Fibroblast of skin of left biceps (primary cell): ENCODE measurements at regions not wholly inside any gene's neighbourhood (a gene's known extent, or its start where the extent isn't known, plus 50 kb on each side); places are given as distances from the start of the nearest gene placed in this dataset.
"Not testable (repeated sequence)": the region's sequence is repeated elsewhere in the genome, so short reads cannot be mapped to it uniquely, and the experiment has no call there.

Experiments
- DNase-seq, 2 experiments: peaks; one replicate each; pipeline ENCODE4 v3.0.0-alpha.2; 2013; ENCODE audit warnings: low read depth in 2 of 2

DNA sequence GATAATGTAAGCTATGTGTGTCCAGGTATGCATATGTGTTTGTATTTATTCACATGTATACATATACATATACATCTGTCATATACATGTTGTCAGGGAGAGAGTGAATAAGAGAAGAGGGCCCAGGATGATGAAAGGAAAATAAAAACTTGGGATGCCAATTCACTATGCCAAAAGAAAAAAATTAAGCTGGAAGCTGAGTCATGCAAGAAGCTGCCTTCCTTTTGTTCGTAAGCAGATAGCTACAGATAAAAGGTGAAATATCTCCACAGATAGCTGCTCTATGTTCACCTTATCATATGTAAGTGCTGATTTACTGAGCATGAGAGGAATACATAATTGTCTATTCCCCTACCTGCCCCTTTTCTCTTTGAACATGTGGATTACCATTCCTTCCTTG lies 579.9 kb downstream of the EPM2A start:
- no peak for DNase-seq

DNA sequence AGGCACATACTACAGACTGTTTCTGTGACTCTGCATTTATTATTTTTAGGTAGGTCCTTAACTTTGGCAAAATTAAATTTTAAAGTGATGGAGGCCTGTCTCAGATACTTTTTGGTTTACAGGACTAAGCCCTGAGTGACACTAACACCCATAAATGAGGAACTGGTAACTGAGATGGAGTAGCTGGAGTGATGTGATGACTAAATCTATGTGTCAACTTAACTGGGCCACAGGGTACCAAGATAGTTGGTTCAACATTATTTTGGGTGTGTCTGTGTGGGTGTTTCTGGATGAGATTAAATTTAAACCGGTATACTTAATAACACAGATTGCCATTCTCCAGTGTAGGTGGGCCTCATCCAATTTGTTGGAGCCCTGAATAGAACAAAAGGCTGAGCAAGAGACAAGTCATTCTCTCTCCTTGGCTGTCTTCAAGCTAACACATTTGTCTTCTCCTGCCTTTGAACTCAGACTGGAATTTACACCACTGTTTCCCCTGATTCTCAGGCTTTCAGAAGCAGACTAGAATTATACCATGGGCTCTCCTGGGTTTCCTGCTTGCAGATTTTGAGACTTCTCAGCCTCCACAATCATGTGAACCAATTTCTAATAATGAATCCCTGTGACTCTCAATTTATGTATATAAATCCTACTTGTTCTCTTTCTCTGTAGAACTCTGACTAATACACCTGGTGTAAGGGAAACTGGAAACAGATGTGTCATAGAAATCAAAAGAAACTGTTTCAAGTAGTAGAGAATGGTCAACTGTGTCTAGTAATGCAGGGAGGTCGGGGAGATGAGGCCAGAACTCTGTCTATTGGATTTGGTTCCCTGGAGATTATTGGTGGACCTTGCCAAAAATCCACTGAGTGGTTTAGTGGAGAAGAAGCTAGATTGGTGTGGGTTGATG lies 579.2 kb downstream of the EPM2A start:
- DNase-seq, result no peak

DNA sequence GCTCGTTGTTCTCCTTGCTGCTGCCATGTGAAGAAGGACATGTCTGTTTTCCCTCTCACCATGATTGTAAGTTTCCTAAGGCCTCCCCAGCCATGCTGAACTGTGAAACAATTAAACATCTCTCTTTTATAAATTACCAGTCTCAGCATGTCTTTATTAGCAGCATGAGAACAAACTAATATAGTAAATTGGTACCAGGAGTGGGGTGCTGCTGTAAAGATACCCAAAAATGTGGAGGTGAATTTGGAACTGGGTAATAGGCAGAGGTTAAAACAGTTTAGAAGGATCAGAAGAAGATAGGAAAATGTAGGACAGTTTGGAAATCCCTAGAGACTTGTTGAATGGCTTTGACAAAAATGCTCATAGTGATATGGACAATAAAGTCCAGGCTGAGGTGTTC lies 576.7 kb downstream of the EPM2A start:
- DNase-seq, result not testable (repeated sequence)

DNA sequence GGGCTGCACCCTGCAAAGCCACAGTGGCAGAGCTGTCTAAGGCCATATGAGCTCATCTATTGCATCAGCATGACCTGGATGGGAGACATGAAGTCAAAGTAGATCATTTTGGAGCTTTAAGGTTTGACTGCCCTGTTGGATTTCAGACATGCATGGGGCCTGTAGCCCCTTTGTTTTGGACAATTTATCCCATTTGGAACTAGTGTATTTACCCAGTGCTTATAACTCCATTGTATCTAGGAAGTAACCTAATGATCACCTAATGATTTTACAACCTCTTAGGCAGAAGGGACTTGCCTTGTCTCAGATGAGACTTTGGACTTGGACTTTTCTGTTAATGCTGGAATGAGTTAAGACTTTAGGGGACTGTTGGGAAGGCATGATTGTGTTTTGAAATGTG lies 575.4 kb downstream of the EPM2A start:
- no peak for DNase-seq

DNA sequence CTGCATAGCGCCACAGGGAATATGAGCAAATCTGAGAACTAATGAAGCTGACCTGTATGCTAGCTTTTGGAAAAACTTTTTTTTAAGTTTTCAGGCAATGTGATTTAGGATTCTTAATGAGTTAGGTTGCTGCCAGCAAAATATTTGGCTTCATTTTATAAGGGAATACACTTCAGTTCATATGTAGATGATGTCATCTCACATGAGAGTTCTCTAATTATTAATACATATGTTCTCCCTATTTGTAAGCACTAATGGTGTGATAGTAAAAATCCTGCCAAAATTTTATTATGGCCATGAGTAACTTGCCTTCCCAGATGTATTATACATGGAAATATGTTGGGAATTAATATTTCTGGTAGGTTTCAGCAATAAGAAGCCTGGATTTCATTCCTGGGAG lies 573.8 kb downstream of the EPM2A start:
- no peak for DNase-seq

DNA sequence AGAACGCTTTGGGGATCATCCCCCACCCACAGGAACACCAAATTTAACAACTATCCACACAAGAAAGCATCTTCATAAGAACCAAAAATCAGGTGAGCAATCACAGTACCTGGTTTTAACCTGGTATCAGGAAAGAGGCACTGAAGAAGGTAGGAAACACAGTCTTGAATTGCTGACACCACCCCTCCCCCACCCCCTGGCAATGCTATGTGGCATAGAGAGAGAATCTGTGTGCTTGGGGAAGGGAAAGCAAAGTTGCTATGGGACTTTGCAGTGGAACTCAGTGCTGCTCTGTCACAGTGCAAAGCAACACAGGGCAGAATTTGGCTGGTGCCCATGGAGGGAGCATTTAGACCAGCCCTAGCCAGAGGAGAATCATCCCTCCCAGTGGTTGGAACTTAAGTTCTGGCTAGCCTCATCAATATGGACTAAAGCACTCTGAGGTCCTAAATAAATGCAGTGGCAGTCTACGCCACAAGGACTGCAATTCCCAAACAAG lies 565.5 kb downstream of the EPM2A start:
- no peak for DNase-seq

DNA sequence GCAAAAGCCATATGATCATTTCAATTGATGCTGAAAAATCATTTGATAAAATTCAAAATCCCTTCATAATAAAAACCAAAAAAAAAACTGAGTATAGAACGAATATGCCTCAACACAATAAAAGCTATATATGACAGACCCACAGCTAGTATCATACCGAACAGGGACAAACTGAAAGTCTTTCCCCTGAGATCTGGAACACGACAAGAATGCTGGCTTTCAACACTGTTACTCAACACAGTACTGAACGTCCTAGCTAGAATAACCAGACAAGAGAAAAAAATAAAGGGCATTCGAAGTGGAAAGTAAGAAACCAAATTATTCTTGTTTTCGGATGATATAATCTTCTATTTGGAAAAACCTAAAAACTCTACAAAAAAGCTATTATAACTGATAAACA lies 559.9 kb downstream of the EPM2A start:
- DNase-seq, result no peak

DNA sequence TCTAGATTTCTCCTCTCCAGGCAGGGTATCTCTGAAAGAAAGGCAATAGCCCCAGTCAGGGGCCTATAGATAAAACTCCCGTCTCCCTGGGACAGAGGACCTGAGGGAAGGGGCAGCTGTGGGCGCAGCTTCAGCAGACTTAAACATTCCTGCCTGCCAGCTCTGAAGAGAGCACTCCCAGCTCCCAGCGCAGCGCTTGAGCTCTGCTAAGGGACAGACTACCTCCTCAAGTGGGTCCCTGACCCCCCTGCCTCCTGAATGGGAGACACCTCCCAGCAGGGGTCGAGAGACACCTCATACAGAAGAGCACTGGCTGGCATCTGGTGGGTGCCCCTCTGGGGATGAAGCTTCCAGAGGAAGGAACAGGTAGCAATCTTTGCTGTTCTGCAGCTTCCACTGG lies 556.9 kb downstream of the EPM2A start:
- DNase-seq, result no peak

DNA sequence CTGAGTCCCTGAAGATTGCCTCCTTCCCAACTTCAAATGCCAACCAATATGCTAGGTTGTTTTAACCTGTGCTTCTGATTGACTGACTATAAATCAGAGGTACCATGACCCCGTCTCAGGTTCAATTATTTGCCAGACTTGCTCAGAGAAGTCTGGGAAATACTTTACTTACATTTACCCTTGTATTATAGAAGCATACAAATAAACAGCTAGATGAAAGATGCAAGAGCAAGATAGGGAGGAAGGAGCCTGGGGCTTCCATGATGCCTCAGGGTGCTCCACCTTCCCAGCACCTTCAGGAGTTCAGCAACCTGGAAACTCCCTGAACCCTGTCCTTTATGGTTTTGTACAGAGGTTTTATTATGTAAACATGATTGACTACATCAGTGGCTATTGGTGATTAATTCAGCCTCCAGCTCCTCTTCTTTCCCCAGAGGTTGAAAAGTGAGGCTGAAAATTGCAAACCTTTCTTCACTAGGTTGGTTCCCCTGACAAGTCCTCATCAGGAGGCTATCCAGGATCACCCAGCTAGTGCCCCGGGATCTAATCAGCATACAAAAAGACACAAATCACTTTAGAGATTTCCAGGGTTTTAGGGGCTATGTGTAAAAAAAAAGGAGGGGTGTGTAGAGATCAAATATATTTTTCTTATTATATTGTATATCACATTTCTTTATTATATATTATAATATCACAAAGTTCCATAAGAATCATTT lies 547.7 kb downstream of the EPM2A start:
- DNase-seq, result no peak

DNA sequence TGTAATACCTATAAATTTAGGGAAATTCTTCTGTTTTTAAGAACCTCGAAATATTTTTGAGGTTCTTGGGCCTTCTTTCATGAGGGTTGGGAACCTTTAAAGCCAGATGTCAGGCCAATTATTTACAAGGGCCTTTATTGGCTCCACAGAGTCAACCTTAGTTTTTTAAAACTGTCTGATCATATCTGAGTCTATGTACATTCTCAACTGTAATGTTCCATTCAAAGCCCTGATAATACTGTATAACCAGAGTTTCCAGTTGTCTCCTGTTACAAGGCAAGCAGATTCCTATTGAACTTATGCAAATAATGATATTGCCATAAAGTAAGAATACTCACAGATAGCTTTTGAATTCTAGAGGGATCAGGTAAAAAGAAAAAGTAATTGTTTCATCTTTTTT lies 545.5 kb downstream of the EPM2A start:
- no peak for DNase-seq

DNA sequence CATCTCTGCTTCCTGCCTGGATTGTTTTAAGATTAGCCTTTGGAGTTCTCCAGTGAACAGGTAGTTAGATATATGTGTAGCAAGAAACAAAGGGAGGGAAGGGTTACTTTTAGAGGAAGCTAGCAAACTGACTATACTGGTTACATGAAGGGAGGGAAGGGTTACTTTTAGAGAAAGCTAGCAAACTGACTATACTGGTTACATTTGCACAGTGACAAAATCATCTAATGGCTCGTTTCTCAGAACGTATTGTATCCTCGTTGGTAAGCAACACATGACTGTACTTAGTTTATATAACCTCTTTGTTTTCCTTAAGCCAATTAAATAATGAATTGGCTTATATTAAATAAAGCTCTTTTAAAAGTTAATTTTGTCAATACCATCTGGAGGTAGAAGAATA lies 540.9 kb downstream of the EPM2A start:
- DNase-seq, result no peak

DNA sequence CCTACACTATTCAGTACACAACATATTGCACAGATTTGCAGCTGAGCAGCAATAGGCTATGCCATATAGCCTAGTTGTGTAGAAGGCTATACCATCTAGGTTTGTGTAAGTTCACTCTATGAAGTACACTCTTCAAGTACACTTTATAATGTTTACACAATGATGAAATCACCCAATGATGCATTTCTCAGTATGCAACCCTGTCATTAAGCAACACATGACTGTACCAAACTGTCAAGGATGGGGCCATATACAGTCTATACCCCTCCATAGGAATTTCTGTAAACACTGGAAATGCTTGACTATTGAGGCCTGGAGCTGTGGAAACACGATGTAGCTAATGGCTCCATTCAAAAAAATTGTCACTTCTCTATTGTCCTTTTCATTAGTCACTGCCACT lies 535.4 kb downstream of the EPM2A start:
- no peak for DNase-seq

DNA sequence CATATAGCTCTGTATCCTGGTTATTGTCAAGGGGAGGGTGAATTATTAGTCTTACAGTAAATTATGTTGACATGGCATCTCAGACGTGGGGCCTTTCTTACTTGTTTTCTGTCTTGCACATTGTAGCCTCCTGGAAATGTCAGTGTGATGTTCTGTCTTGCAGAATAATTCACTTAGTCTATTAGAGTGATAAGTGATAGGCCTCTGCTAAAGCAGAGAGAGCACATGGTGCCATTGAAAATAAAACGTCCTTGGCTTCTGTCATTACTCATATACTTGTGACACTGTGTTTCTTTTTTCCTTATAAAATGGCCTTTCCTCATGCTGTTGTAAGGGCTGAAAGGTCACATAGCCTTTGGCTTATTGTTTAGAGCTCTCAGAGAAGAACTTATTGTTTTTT lies 531.0 kb downstream of the EPM2A start:
- DNase-seq, result no peak

DNA sequence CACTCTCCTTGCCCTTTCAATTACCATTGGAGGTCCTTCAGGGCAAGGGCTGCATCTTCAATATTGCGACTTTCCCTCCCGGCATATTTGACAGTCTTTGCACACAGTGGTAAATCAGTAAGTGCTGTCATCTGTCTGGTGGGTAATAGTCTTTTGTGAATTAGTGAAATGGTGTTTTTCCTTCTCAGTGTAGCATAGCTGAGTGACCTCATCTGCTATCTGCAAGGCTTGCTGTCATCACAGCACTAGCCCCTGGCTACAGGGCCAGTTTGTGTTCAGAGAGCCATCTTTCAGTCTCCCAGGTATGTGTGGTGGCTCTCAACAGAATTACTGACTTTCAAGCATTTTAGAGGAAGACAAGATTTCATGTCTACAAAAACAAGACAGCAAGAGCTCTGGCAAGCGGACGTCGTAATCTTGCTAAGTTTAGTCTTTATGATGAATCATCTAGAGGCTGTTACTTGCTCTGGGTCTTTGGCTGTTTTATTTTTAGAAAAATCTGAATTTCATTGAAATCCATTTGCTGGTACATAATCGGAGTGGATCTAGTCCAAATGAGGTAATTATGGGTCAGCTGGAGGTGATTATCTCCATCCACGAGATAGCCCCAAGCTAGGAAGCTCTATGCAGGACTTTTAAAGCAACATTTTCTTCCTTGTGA lies 528.9 kb downstream of the EPM2A start:
- DNase-seq, result peak; percentile 33 to 42

DNA sequence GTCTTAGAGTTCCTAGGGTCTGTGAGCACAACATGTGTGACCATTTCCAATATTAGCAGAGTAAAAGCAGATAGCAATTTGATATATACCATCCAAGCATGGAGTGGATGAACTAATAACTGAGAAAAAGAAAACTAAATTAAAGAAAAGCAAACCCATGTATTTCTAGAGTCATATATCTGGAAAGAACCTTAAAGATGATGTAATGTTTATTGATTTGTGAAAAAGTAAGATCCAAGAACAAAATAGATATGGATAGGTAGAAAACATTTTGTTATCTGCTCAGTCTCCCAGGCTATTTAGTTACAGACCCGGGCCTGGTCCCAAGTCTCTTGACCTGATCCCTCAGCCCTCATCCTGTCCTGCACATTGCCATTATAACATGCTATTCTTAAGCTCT lies 526.8 kb downstream of the EPM2A start:
- no peak for DNase-seq

DNA sequence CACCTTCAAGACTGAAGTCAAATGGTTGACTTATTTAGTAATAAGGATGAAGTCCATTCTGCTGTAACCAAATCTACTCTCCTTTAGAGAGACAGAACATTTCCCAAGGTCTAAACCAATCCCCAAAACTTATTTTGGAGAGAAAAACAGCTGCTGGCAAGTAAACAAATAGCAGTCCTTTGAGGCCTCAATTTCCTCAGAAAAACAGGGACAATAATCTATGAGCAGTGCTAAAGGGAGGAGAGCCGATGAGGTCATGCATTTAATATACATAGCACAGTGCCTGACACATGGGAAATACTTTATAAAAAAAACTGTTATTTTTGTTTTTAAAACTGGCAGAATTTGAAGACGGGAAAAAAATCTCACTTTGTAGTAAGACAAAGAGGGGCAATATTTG lies 526.0 kb downstream of the EPM2A start:
- no peak for DNase-seq

DNA sequence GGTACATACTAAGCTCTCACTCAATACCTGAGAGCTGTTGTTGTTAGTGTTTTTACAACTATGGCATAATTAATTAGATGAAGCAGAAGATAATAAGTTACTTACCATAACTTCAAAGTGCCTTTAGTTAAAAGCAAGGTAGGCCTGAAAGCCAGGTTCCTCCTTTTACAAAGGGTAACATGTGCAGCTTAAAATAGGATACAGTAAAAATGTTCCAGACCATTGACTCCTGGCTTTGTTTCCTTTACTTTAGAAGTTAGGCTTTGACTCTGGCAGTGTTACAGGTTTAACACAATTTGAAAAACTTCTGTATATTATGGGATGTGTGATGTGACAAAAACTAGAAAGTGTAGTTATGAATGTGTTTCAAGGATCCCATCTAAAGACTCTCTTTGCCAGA lies 522.5 kb downstream of the EPM2A start:
- DNase-seq, result no peak

DNA sequence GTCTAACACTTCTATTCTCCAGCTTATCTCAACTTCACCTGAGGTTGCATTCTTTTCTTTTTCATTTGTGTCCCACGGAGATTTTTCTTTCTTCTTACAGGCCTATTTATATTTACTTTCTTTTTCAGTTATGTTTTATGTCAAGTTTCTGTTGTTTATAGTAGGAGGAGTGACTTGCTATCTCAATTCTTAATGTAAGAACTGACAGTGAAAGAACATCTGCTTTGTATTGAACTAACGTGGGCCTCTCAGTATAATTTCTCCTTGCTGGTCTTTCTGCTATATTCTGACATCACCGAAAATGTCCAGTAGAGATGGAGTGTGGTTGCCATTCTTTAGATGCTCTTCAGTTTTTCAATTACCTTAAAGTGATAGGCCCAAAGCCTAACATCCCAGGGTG lies 521.7 kb downstream of the EPM2A start:
- DNase-seq, result no peak

DNA sequence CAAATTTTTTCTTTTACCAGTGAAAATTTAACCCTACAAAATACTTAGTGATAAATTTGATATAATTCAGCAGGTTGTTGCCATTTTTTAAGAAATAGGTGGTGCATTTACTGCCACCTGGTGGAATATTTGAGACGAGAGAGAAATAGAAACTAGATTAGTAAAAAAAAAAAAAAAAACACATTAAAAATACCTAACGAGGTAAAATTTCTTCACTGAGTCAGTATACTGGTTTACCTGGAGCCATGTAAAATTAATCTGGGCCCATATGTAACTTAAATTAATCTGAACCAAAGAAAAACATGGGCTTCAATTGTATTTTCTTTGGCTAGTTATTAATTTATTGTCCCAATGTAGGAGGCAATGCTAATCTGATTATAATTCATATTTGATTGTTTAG lies 520.8 kb downstream of the EPM2A start:
- DNase-seq, result no peak

DNA sequence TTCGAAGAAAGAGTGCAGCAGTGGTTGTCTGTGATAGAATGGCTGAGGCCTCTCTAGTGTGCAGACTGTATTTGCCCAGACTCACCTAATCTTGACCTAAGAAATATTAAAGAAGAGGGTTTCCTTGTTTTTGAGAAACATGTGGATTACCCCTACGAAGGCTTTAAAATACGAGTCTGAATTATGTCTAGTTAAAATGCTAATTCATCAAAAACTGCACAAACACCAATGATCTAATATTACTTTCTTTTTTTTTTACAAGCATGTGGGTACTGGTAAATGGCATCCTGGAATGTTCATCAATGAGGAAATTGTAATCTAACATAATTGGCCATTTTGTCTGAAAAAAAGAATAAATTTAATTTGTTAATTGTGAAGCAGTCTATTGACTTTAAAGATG lies 510.9 kb downstream of the EPM2A start:
- DNase-seq, result no peak

DNA sequence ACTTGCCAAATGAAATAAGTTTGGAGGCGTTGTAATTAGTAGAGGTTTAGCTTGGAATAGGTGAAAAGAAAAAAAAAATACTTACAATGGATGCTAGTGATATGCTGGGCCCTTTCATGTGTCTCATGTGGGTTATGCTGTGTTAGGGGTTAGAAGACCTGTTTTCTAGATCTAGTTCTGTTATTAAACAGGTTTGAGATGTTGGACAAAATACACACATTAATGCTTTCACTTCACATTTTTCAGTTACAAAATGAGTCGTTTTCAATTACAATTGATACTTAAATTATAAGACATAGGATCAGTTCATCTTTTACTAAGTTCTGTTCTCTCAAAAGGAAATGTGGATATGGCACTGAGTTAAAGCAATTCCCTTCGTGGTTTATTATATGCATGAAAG lies 509.8 kb downstream of the EPM2A start:
- DNase-seq, result no peak

DNA sequence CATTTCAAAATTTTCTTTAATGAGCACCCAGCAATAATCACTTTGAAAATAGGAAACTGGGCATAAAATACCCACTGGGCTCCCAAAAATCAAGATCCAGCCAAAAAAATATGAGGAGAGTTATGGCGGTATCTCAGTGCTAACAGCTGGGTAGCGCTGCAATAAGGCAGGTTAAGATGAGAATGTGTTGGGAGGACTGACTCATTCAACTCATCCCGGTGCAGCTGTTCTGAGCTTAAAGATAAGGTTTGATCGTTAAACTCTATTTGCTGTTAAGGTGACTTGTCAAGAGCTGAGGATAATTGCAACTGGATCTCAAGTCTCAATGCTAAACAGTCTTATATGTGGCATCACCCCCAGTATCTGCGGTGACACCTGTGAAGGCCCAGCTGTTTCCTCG lies 507.7 kb downstream of the EPM2A start:
- no peak for DNase-seq
